RPMI8226 (cell line): ENCODE measurements at regions not wholly inside any gene's neighbourhood (a gene's known extent, or its start where the extent isn't known, plus 50 kb on each side); places are given as distances from the start of the nearest gene placed in this dataset.

Source experiments
- DNase-seq: peaks from one replicate; pipeline ENCODE4 v3.0.0-alpha.2; 2015

DNA sequence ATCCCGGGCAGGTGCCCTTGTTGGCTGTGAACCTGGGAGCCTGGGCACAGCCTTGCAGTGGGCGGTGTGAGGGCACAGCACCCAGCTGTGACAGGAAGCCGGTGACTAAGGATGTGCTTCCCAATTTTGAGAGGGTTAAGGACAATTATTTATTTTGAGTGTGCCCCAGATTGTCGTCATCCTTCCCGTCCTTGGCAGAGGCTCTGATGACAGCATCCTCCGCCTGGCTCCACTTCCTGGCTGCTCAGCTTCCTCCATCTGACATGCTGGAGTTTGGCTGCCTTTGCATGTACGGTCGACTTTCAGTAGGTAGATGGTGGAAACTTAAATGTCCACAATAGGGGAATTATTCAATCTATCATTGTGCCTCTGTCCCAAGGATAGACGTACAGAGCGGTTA, 282.4 kb upstream of the EEF2KMT start:
- no peak for DNase-seq

DNA sequence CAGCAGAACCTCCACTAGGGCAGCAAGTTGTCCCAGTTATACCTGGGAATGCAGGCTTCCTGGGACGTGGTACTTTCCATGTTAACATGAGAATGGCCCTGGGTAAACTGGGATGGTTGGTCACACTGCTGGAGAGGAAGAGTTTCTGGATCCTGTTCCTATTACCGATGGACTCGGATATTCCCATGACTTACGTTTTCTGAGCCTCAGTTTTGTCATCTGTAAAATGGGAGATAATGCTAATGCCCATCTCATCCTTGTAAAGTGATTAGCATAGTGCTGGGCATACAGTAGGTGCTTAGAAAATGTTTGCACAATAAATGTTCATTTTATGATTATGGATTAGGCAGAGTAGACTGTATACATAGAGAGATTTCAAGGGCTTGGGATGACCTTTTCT, 280.9 kb upstream of the EEF2KMT start:
- no peak for DNase-seq

DNA sequence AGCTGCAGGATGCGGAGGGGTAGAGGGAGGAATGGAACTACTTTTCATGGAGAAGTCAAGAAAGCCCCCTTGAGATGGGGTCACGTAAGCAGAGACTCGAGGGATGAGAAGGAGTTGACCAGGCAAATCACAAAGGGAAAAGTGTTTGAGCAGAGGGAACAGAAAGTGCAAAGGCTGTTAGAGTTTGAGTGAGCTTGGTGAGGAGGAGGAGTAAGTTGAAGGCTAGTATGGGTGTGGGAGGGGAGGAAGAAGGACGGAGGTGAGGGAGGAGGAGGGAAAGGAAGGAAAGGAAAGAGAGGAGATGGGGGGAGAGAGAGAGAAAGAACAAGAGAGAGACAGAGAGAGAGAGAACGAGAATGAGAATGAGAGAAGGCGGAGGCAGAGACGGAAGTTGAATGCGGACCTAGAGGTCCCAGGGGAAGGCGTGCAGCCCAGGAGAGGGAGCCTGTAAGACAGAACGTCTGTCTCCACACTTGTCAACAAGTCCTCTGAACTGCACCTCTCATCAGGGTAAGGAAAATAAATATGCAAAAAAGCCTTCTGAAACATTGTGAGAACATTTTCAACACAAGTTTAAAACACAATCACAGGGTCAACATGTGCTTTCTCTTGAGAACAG, 279.8 kb upstream of the EEF2KMT start:
- no peak for DNase-seq

DNA sequence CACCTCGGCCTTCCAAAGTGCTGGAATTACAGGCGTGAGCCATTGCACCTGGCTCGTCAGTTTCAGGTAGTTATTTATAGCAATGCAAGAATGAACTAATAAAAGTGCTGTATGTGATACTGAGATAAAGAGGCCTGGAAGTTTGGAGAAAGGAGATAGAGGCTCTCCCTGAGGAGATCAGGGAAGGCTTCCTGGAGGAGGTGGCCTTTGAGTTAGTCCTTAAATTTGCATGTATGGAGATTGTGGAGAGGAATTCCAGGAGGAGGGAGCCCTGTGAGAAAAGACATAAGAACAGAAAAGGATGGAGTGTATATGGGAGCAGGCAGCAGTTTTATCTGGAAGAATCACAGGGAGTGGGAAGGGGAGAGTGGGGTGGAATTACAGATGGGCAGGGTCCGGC, 276.6 kb upstream of the EEF2KMT start:
- no peak for DNase-seq

DNA sequence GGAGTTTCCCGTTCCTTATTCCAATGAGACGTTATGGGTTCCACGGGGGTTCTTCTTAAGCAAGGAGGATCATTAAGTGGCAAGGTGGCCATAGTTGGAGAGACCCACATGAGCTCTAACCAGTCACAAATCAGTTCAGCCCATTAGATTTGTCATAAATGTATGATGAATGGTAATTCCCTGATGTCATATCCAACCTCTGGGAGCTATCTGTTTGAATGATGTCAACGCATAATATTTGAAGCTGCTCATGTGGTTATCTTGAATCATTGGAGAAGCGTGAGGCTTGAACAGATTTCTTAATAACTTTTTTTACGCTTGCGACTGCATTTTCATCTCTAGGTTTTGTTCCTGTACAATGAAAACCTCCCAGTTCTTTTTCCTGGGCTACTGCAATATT, 270.4 kb upstream of the EEF2KMT start:
- DNase-seq: no peak

DNA sequence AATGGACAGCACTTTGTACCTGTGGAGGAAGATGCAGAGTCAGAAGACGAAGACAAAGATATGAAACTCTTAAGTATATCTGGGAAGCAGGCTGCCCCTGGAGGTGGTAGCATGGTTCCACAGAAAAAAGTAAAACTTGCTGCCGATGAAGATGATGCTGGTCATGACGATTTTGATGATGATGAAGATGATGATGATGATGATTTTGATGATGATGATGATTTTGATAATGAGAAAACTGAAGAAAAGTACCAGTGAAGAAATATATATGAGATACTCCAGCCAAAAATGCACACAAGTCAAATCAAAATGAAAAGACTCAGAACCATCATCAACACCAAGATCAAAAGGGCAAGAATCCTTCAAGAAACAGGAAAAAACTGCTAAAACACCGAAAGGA, 268.5 kb upstream of the EEF2KMT start:
- no peak for DNase-seq

DNA sequence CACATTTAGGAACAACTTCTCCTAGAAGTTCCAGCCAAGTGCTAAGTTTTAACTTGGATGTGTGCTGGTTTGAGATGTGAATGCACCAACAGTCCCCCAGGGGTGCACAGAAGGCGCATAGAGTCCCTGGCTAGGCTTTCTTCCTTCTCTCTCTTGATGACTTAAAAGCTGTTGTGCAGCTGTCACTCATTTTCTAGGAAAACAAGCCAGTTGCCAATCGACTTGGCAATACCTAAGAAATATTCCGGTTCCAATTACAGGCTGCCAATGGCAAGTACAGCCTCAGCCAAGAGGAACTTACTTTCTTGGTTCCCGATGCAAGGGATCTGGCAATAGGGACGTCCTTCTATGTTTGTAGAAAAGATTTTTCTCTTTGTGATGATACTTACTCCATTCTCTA, 266.6 kb upstream of the EEF2KMT start:
- DNase-seq: no peak

DNA sequence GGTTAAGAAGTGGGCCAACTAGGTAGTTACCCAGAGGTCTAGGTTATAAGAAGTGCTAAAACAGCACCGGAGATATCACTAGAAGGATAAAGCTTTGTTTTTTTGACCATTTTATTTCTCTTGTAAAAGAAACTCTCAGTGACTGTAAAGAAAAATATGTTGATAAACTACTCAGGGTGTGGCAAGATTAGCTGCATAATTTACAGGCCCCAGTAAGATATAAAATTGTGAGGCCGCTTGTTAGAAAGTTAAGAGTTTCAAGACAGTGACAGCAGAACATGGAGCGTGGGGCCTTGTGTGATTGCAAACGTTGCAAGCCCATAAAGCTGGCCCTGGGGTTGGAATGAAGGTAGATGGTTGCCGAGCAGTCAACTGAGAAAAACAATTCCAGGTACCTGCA, 263.7 kb upstream of the EEF2KMT start:
- no peak for DNase-seq

DNA sequence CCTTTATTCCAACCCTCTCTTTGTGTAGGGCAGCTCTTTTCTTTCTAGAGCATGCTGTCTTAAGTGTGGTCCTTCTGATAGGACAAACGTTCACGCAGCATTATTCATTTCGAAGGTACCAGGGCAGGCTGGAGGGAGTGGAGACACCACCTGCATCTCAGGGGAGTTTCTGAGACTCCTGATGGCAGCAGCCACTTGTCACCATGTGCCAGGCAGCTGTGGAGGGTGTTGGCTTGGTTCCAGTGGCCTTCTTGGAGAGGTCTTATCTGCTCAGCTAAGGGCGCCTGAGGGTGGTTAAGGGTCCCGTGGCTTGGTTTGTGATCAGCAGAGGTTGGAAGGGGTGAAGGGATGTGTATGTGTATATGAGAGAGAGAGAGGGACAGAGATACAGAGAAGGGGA, 257.1 kb upstream of the EEF2KMT start:
- peak; percentile 51 for DNase-seq

DNA sequence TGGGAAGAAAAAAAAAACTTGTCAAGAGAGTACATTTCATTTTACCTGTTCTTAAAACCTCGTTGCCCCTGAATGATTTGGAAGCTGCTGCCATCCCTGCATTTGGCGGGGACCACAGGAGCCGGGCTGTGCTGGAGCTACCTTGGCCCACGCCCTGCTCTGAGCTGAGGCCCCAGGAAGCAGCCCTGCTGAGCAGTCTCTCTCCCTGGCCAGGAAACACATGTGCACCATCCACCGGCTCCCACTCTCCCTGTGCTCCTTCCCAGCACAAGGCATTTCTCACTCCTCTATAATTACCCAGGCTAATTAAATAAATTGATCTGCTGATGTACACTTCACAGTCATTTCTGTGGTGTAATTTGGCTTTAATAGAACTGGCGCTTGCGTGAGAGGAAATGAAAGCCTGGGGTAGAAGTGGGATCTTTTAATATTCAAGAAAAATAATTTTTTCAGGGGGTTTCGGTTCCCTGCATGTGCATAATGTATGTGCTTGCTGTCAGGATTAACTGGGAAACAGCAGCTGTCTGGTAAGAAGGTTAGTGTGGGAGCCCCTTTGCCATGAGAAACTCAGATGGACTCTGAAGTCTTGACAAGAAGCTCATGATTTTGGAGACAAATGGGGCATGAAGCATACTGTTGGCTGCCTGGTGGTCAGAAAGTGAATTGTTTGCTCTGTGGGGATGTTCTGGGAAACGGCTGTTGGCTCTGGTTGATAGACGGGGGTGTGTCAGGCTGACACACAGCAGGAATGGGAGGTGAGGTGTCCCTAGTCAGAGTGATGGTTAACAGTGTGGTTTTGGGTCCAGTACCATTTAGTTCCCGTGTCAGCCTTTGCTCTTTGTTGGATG, 252.3 kb upstream of the EEF2KMT start:
- DNase-seq: no peak

DNA sequence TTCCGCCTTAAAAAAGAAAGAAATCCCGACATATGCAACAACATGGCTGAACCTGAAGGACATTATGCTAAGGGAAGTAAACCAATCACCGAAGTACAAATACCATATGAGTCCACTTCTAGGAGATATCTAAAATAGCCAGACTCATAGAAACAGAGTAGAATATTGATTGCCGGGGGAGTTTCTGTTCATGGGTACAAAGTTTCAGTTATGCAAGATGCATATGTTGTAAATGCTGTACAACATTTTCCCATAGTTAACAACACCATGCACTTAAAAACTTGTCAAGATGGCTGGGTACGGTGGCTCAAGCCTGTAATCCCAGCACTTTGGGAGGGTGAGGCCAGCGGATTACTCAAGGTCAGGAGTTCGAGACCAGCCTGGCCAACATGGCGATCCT, 251.5 kb upstream of the EEF2KMT start:
- DNase-seq: no peak

DNA sequence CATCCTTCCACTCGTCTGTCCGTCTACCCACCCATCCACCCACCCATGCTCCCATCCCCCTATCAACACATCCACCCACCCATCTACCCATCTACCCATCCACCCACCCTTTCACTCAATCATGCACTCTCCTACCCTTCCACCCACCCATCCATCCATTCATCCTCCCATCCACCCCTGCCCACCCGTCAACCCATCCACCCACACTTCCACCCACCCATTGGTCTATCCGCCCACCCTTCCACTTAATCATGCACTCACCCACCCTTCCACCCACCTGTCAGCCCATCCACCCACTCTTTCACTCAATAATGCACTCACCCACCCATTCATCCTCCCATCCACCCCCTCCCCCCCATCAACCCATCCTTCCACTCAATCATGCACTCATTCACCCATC, 250.0 kb upstream of the EEF2KMT start:
- no peak for DNase-seq

DNA sequence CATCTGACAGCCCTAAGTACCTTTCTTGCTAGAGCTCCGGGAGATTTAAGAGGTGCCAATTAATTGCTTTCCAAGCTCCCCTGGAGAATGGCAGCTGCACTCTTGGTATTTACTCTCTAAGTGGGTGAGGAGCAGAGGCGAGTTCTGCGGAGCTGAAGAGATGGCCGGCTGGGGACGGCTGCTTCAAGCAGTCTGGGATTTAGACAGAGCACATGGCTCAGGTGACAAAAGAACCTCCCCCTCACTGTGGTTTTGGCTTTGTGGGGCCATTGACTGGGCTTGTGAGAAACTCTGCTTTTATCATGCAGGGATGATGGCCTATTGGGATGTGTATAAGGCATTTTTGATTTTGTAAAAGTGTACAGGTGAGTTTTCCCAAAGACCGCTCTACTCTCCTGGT, 239.3 kb upstream of the EEF2KMT start:
- no peak for DNase-seq

DNA sequence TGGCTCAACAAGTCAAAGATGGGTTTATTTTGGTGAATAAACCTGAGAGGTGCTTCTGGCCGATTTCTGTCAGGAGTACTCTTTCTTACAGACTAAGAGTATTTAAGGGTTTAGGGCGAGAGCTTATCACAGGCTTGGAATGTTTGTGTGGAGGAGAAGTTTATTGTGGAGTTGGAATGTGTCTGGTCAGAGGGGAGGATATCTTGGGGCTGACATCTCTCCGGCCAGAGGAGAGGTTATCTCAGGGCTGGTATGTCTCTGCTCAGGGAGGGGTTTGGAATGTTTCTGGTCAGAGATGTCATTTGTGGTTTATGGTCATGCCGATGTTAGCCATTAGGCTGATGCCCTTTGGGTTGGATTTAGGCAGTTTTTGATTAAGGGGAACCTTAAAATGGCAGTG, 236.4 kb upstream of the EEF2KMT start:
- DNase-seq: no peak

DNA sequence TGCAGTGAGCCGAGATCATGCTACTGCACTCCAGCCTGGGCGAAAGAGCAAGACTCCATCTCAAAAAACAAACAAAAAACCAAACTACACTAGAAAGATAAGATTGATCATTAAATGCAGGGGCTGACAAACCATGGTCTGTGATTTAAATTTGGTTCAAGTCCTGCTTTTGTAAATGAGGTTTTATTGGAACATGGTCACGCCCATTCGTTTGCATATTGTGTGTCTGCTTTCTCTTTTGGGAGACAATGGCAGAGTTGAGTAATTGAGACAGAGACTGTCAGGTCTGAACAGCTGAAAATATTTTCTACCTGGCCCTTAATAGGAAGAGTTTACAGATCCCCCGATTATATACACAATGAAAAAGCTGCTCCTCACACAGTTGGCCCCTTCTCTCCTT, 235.5 kb upstream of the EEF2KMT start:
- no peak for DNase-seq

DNA sequence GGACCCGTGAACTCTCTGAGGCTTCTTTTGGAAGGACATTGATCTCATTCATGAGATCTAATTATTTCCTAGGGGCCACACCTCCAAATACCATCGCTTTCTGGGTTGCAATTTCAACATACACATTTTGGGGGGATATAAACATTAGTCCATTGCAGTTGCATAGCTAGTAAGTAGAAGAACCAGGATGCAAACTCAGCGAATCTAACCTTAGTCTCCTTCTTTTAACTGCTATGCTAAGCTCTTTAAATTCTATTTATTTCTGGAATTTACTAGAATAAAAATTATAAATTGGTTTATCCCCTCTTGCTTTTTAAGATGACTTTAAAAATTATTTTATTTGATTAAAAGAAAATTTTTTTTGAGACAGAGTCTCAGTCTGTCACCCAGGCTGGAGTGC, 232.5 kb upstream of the EEF2KMT start:
- DNase-seq: no peak

DNA sequence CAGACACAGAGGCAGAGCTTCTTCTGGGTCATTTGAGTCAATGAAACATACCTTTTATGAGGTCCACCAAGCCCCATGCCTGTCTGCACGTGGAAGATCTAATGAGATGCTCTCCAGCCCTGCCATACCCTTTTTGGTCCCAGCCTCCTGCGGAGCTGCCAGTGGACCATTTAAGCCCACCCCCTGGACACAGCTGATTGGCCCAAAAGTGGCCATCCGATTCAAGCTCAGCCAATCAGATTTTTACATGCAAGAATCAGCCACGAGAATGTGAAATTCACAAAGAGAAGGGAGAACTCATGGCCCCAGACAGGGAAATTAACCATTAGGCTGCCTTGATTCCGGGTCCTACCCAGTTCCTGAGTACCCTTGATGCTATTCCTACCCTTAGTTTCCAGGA, 231.0 kb upstream of the EEF2KMT start:
- no peak for DNase-seq

DNA sequence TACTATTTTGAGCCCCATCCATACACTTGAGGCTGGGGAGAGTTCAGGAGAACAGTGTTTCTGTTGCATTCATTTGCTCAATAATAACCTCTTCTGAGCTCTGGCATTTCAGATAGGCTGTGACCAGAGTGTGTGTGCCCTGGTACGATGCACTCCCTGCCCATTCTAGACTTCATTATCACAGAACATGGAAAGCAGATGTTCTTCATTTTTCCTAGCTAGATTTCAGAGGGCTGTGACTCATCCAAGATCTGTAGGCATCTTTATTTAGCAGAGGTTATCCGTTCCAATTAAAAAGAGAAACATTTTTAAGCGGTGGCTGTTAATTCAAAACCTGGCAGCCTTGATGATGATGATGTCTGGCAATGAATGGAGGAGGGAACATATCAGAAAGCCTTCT, 228.8 kb upstream of the EEF2KMT start:
- no peak for DNase-seq

DNA sequence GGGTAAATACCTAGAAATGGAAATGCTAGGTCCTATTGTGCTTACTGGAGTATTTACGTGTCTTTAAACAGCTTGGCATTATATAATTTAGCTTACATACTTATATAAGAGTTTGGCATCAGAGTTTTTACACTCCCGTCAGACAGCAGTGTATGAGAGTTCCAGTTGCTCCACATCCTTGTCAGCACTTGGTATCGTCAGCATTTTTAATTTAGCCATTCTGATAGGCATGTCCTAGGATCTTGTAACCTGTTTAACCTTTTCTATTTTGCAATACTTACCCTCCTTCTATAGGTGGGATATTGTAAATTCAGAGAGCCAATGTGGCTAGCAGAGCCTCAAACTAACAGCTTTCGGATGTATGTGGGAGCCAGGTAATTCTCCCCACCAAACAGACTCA, 228.3 kb upstream of the EEF2KMT start:
- DNase-seq: no peak

DNA sequence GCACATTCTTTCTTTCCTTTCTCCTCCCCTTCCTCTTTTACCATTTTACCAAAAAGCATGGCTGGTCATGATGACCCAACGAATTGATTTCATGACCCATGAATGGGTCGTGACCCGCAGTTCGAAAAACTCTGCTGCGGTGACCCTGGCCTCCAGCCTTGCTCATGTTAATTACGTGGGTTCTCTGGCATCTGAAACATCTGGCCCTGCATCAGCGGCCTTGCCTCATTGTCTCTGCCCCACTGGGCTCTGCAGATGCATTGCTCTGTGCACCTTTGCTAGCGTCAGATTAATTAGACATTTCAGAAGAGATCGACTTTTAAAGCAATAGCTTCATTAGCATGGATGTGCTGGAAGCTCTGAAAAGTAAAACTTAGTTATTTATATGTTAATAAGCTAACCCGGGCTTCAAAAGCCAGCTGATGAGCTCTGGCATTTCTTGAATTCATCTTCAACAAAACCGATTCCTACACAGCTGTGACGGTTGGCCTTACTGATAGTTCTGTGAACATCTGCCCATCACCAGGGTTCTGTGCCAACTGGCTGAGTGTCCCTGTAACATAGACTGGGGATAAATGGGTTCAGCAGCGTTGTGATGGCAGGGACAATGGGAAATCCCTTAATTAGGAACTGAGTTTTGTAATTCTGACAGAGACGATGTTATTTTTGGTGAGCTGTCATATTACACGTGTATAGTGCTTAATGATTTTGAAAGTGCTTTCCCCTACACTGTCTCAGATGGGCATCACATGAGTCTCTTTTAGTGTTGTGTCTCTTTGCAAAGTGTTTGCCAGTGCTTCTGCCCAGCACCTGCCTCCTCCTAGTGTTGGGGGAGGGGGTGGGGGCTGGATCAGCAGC, 225.9 kb upstream of the EEF2KMT start:
- DNase-seq: no peak

DNA sequence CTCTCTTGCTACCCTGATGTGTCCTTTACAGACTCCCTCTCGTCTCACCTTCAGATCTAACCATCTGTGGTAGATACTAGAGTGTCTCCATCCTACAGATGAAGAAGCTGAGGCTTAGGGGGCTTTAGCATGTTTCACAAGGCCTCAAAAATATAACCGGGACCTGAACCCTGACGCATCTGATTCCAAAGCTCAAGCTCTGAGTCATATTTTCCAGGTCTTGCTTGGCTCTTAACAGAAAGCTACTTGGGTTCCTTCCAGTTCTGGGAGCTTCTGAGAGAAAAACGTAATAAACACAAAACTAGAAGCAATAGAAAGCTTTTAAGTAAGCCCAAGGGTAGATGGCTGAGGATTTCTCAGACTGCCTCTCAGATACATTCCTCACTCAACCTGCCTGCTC, 224.3 kb upstream of the EEF2KMT start:
- DNase-seq: no peak

DNA sequence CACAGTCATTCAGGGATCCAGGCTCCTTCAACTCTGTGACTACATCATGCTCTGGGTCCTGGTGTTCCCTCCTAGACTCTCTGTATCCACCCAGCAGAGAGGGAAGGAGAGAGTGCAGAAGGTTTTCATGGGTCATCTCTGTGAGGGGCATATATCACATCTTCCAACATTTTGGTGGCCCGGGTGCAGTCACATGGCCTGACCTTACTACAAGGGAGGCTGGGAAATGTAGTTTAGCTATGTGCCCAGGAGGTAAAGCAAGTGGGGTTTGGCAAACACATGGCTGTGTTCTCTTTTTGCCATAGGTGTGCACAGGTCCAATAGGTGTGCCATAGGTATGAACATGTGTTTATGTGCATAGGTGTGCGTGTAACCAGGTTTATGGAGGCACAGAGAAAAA, 222.2 kb upstream of the EEF2KMT start:
- no peak for DNase-seq

DNA sequence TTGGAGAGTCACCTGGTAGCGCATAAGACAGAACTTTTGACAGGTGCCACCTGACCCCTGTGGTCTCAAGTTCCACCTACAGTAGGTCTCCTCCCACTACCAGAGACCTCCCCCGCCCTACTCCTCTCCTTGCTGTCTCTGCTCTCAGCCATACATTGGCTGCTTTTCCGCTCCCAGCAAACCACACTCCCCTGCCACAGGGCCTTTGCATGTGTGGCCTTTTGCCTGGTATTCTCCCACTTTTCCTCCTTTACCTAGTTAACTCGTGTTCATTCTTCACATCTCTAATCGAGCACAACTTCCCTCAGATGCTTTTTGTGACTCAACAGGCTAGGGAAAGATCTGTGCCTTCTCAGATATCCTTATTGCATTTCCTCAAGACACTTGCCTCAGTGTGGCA, 218.3 kb upstream of the EEF2KMT start:
- no peak for DNase-seq

DNA sequence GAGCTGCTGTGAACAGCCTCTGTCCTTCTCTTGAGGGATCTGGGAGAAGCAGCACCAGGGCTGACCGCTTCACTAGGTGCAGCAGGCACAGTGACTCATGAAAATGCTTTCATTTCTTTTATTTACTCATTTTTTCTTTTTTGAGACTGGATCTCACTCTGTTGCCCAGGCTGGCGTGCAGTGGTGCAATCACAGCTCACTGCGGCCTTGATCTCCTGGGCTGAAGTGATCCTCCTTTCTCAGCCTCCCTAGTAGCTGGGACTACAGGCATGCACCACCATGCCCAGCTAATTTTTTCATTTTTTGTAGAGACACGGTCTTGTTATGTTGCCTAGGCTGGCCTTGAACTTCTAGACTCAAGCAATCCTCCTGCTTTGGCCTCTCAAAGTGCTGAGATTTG, 216.8 kb upstream of the EEF2KMT start:
- no peak for DNase-seq
